ENCODE measurements at regions not wholly inside any gene's neighbourhood (a gene's known extent, or its start where the extent isn't known, plus 50 kb on each side); places are given as distances from the start of the nearest gene placed in this dataset.
"Not testable (repeated sequence)": the region's sequence is repeated elsewhere in the genome, so short reads cannot be mapped to it uniquely, and the experiment has no call there.

DNA sequence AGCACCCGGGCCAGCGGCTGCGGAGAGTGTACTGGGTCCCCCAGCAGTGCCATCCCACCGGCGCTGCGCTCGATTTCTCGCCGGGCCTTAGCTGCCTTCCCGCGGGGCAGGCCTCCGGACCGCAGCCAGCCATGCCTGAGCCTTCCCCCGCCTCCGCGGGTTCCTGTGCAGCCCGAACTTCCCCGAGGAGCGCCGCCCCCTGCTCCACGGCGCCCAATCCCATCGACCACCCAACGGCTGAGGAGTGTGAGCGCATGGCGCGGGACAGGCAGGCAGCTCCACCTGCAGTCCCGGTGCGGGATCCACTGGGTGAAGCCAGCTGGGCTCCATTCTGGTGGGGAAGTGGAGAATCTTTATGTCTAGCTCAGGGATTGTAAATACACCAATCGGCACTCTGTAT lies 325.4 kb downstream of the PPP1R3A start:
- H3K9me3 Mint-ChIP-seq; H3K9me3 ChIP-seq (ENCODE audit: control insufficient read depth in 1 of 2, low read length in 2 of 2); H3K36me3 Mint-ChIP-seq; H3K4me3 ChIP-seq (ENCODE audit: low read length in 2 of 2); H3K36me3 ChIP-seq (ENCODE audit: insufficient read depth, low read length); POLR2A ChIA-PET (ENCODE audit: partially characterized antibody); intact Hi-C loops (cut with micrococcal nuclease); H3K4me1 ChIP-seq (ENCODE audit: insufficient read depth, low read length); H3K4me1 Mint-ChIP-seq; H3K27ac Mint-ChIP-seq; H3K4me3 Mint-ChIP-seq; H3K27me3 Mint-ChIP-seq; H3K27ac ChIP-seq (ENCODE audit: low read depth, low read length); DNase-seq; H3K27me3 ChIP-seq (ENCODE audit: insufficient read depth, low read length); CTCF ChIA-PET (ENCODE audit: partially characterized antibody): not testable (repeated sequence)

DNA sequence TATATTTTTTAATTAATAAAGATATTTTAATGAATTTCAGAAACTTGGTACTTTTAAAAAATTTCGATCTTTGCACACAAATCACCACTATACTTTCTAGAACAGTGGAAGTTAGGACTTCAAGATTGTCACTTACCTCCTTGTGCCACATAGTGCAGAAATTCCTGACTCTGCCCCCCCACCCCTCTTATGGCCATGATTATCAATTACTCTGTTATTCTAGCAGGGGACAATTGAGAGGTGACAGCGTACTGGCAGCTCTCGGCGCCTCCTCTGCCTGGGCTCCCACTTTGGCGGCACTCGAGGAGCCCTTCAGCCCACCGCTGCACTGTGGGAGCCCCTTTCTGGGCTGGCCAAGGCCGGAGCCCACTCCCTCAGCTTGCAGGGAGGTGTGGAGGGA lies 325.9 kb downstream of the PPP1R3A start:
- H3K36me3 Mint-ChIP-seq; H3K9me3 ChIP-seq (ENCODE audit: control insufficient read depth in 1 of 2, low read length in 2 of 2); DNase-seq; H3K4me1 ChIP-seq (ENCODE audit: insufficient read depth, low read length); CTCF ChIA-PET (ENCODE audit: partially characterized antibody); intact Hi-C loops (cut with micrococcal nuclease); H3K27ac ChIP-seq (ENCODE audit: low read depth, low read length); H3K36me3 ChIP-seq (ENCODE audit: insufficient read depth, low read length); H3K27me3 ChIP-seq (ENCODE audit: insufficient read depth, low read length); H3K27ac Mint-ChIP-seq; H3K4me3 ChIP-seq (ENCODE audit: low read length in 2 of 2); H3K27me3 Mint-ChIP-seq; H3K9me3 Mint-ChIP-seq; H3K4me3 Mint-ChIP-seq; H3K4me1 Mint-ChIP-seq; POLR2A ChIA-PET (ENCODE audit: partially characterized antibody): not testable (repeated sequence)

DNA sequence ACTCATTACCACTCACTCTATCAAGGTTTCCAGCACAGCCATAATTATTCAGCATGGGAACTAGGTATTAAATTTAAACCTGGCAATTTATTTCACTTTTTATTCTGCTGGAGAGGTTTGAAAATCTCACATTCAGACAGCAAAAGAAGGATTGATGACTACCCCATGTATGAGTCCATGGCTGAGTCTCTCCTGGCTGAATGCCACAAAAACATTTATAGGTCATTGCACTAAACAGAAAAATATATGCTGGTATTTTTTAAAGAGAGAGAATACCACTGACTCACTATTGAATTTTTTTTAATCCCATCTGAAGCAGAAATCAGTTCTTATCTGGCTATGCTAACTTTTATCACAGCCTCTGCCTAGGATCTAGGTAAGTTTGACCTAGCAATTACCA lies 336.3 kb downstream of the PPP1R3A start:
- no peaks in the 10 kb centered on the region for H3K27me3 ChIP-seq (ENCODE audit: insufficient read depth, low read length)
- no peaks in the 10 kb centered on the region for H3K4me1 ChIP-seq (ENCODE audit: insufficient read depth, low read length)
- ChIA-PET CTCF (ENCODE audit: partially characterized antibody) (no interaction called here), POLR2A (ENCODE audit: partially characterized antibody) (no interaction called here)
- no peaks in the 10 kb centered on the region for H3K36me3 ChIP-seq (ENCODE audit: insufficient read depth, low read length)
- H3K9me3 Mint-ChIP-seq: no peaks in the 10 kb centered on the region
- H3K27ac ChIP-seq (ENCODE audit: low read depth, low read length): no peak overlapping the region
- no peaks in the 10 kb centered on the region for H3K4me1 Mint-ChIP-seq
- no peaks in the 10 kb centered on the region for H3K36me3 Mint-ChIP-seq
- no peaks in the 10 kb centered on the region for H3K27me3 Mint-ChIP-seq
- H3K9me3 ChIP-seq (ENCODE audit: control insufficient read depth in 1 of 2, low read length in 2 of 2): no peaks in the 10 kb centered on the region
- no peak overlapping the region for H3K27ac Mint-ChIP-seq
- H3K4me3 Mint-ChIP-seq: no peak overlapping the region
- intact Hi-C loops (cut with micrococcal nuclease): no loop called here
- H3K4me3 ChIP-seq (ENCODE audit: low read length in 2 of 2): no peak overlapping the region
- no peak for DNase-seq

DNA sequence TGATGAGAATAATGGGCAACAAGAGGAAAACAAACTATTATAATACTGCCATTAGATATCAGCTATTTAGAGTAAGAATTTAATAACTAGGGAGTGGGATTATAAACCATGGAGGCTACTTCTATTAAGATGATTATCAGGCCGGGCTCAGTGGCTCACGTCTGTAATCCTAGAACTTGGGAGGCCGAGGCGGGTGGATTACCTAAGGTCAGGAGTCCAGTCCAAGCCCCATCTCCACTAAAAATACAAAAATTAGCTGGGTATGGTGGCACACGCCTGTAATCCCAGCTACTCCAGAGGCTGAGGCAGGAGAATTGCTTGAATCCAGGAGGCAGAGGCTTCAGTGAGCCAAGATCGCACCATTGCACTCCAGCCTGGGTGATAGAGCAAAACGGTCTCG lies 355.6 kb downstream of the PPP1R3A start:
- H3K4me1 Mint-ChIP-seq; H3K9me3 Mint-ChIP-seq; DNase-seq; H3K27me3 Mint-ChIP-seq; H3K36me3 ChIP-seq (ENCODE audit: insufficient read depth, low read length); POLR2A ChIA-PET (ENCODE audit: partially characterized antibody); H3K27me3 ChIP-seq (ENCODE audit: insufficient read depth, low read length); H3K4me3 Mint-ChIP-seq; H3K4me1 ChIP-seq (ENCODE audit: insufficient read depth, low read length); H3K9me3 ChIP-seq (ENCODE audit: control insufficient read depth in 1 of 2, low read length in 2 of 2); H3K27ac Mint-ChIP-seq; intact Hi-C loops (cut with micrococcal nuclease); H3K36me3 Mint-ChIP-seq; H3K4me3 ChIP-seq (ENCODE audit: low read length in 2 of 2); H3K27ac ChIP-seq (ENCODE audit: low read depth, low read length); CTCF ChIA-PET (ENCODE audit: partially characterized antibody): not testable (repeated sequence)

DNA sequence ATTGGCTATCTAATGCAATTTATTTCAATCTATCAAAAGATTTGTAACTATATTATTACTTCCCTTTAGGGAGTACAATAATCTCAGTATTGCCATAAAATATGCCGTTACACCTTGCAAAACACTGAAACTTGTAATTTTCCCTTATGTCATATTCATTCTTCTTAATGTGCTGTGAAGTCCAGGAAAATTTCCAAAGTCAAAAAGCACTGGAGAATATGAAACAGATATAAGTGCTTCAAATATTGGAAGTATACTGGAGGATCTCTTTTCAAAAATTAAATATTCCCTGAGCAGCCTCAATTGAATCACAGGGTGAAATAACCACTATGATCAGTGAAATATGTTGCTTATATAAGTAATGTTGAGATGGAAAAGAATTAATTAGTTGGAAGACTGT lies 356.0 kb downstream of the PPP1R3A start:
- Histone ChIP-seq H3K4me3 (ENCODE audit: low read length in 2 of 2) (no peak overlapping the region), H3K4me1 (ENCODE audit: insufficient read depth, low read length) (no peaks in the 10 kb centered on the region), H3K27ac (ENCODE audit: low read depth, low read length) (no peak overlapping the region), H3K9me3 (ENCODE audit: control insufficient read depth in 1 of 2, low read length in 2 of 2) (no peaks in the 10 kb centered on the region), H3K27me3 (ENCODE audit: insufficient read depth, low read length) (no peaks in the 10 kb centered on the region), H3K36me3 (ENCODE audit: insufficient read depth, low read length) (no peaks in the 10 kb centered on the region)
- ChIA-PET POLR2A (ENCODE audit: partially characterized antibody) (no interaction called here), CTCF (ENCODE audit: partially characterized antibody) (no interaction called here)
- Mint-ChIP-seq H3K27me3 (no peaks in the 10 kb centered on the region), H3K4me3 (no peak overlapping the region), H3K36me3 (no peaks in the 10 kb centered on the region), H3K4me1 (no peaks in the 10 kb centered on the region), H3K9me3 (no peaks in the 10 kb centered on the region), H3K27ac (no peak overlapping the region)
- DNase-seq: no peak
- intact Hi-C loops (cut with micrococcal nuclease): no loop called here

DNA sequence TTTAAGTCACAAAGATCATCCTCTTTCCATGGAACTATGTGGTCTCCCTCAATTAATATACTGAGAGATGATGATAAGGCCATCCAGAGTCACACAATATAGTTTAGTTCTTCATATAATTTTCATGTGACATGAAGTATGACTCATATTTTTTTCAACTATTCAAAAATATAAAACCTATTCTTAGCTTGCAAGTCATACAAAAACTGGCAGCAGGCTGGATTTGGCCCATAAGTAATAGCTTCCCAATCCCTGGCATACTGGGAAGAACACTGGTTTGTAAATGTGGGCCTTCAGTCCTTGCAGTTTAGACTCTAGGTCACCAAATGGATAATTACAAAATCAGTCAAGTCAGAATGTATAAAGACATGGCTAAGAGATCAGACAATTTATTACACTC lies 356.6 kb downstream of the PPP1R3A start:
- no peak overlapping the region for H3K4me3 ChIP-seq (ENCODE audit: low read length in 2 of 2)
- H3K27ac ChIP-seq (ENCODE audit: low read depth, low read length): no peak overlapping the region
- H3K36me3 ChIP-seq (ENCODE audit: insufficient read depth, low read length): no peaks in the 10 kb centered on the region
- Mint-ChIP-seq H3K4me3 (no peak overlapping the region), H3K9me3 (no peaks in the 10 kb centered on the region), H3K4me1 (no peaks in the 10 kb centered on the region), H3K27ac (no peak overlapping the region), H3K27me3 (no peaks in the 10 kb centered on the region), H3K36me3 (no peaks in the 10 kb centered on the region)
- H3K4me1 ChIP-seq (ENCODE audit: insufficient read depth, low read length): no peaks in the 10 kb centered on the region
- DNase-seq: no peak
- POLR2A ChIA-PET (ENCODE audit: partially characterized antibody): no interaction called here
- H3K27me3 ChIP-seq (ENCODE audit: insufficient read depth, low read length): no peaks in the 10 kb centered on the region
- no peaks in the 10 kb centered on the region for H3K9me3 ChIP-seq (ENCODE audit: control insufficient read depth in 1 of 2, low read length in 2 of 2)
- intact Hi-C loops (cut with micrococcal nuclease): no loop called here
- CTCF ChIA-PET (ENCODE audit: partially characterized antibody): no interaction called here

DNA sequence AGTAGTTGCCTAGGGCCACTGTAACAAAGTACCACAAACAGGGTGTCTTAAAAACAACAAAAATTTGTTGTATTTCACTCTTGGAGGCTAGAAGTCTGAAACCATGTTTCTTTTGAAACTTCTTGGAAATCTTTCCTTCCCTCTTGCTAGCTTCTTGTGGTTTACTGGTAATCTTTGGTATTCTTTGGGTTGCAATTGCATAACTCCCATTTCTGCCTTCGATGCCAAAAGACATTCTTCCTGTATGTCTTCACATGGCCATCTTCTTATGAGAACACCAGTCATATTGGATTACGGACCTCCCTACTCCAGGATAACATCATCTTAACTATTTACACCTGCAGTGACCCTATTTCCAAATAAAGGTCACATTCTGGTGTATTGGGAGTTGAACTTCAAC lies 357.4 kb downstream of the PPP1R3A start:
- no peaks in the 10 kb centered on the region for H3K36me3 ChIP-seq (ENCODE audit: insufficient read depth, low read length)
- no peak for DNase-seq
- Mint-ChIP-seq H3K36me3 (no peaks in the 10 kb centered on the region), H3K9me3 (no peaks in the 10 kb centered on the region), H3K27me3 (no peaks in the 10 kb centered on the region), H3K4me3 (no peak overlapping the region), H3K27ac (no peak overlapping the region), H3K4me1 (no peaks in the 10 kb centered on the region)
- intact Hi-C loops (cut with micrococcal nuclease): no loop called here
- H3K9me3 ChIP-seq (ENCODE audit: control insufficient read depth in 1 of 2, low read length in 2 of 2): no peaks in the 10 kb centered on the region
- CTCF ChIA-PET (ENCODE audit: partially characterized antibody): no interaction called here
- no peak overlapping the region for H3K4me3 ChIP-seq (ENCODE audit: low read length in 2 of 2)
- POLR2A ChIA-PET (ENCODE audit: partially characterized antibody): no interaction called here
- H3K27ac ChIP-seq (ENCODE audit: low read depth, low read length): no peak overlapping the region
- H3K27me3 ChIP-seq (ENCODE audit: insufficient read depth, low read length): no peaks in the 10 kb centered on the region
- no peaks in the 10 kb centered on the region for H3K4me1 ChIP-seq (ENCODE audit: insufficient read depth, low read length)

DNA sequence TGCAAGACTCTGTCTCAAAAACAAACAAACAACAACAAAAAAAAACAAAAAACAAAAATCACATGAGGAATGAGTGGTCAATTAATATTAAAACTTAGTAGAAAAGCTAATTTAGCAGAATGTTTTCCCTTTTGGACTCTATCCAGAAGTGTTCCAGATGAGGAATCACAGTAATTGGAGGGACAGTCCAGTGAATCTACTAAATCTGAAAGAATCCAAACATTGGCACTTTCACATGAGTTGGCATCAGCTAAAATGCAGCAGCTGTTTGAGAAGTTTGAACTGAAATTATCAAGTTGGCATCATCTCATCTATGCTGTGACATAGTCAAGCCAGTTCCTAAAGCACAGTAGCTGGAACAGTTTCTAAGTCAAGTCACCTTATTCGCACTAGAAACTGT lies 367.8 kb downstream of the PPP1R3A start:
- no peak overlapping the region for H3K4me3 ChIP-seq (ENCODE audit: low read length in 2 of 2)
- H3K27ac ChIP-seq (ENCODE audit: low read depth, low read length): no peak overlapping the region
- ChIA-PET CTCF (ENCODE audit: partially characterized antibody) (no interaction called here), POLR2A (ENCODE audit: partially characterized antibody) (no interaction called here)
- Mint-ChIP-seq H3K27ac (no peak overlapping the region), H3K27me3 (no peaks in the 10 kb centered on the region), H3K36me3 (no peaks in the 10 kb centered on the region), H3K9me3 (no peaks in the 10 kb centered on the region), H3K4me1 (no peaks in the 10 kb centered on the region), H3K4me3 (no peak overlapping the region)
- no peaks in the 10 kb centered on the region for H3K4me1 ChIP-seq (ENCODE audit: insufficient read depth, low read length)
- no peak for DNase-seq
- no peaks in the 10 kb centered on the region for H3K36me3 ChIP-seq (ENCODE audit: insufficient read depth, low read length)
- no peaks in the 10 kb centered on the region for H3K27me3 ChIP-seq (ENCODE audit: insufficient read depth, low read length)
- H3K9me3 ChIP-seq (ENCODE audit: control insufficient read depth in 1 of 2, low read length in 2 of 2): no peaks in the 10 kb centered on the region
- intact Hi-C loops (cut with micrococcal nuclease): no loop called here

Measured in CD4-positive, alpha-beta memory T cell (primary cell).